ENCODE measurements at regions not wholly inside any gene's neighbourhood (a gene's known extent, or its start where the extent isn't known, plus 50 kb on each side); places are given as distances from the start of the nearest gene placed in this dataset.

GRCh38 chr5:135208903-135209721 is 175.1 kb upstream of the PITX1 start (continued):
- TF ChIP-seq GPN1 (CRISPR knock-in tag; IDR thresholded peaks at IDR 0.05; ENCODE audit: borderline replicate concordance) (no peak), NPAS2 (CRISPR knock-in tag; IDR thresholded peaks at IDR 0.05; ENCODE audit: borderline replicate concordance) (no peak), ARID5B (CRISPR knock-in tag; IDR thresholded peaks at IDR 0.05) (peak; percentile 36; the same call in 1 of the 2 replicates), ZNF556 (CRISPR knock-in tag; IDR thresholded peaks at IDR 0.05; ENCODE audit: borderline replicate concordance) (no peak), ZNF232 (CRISPR knock-in tag; IDR thresholded peaks at IDR 0.05; ENCODE audit: borderline replicate concordance) (no peak), MEIS1 (CRISPR knock-in tag; IDR thresholded peaks at IDR 0.05; ENCODE audit: borderline replicate concordance) (no peak), SNRNP70 (IDR thresholded peaks at IDR 0.05; ENCODE audit: low read depth, low read length) (no peak), CHD4 (IDR thresholded peaks at IDR 0.05; ENCODE audit: borderline replicate concordance, low read length) (no peak), RFX1 (IDR thresholded peaks at IDR 0.05) (no peak), CEBPB (IDR thresholded peaks at IDR 0.05; ENCODE audit: borderline replicate concordance, low read depth, low read length) (no peak), GRHL1 (CRISPR knock-in tag; conservative IDR thresholded peaks at IDR 0.05) (no peak), HNRNPUL1 (IDR thresholded peaks at IDR 0.05; ENCODE audit: low read depth, low read length) (no peak), SMAD9 (CRISPR knock-in tag; IDR thresholded peaks at IDR 0.05) (no peak), ZNF33A (CRISPR knock-in tag; IDR thresholded peaks at IDR 0.05; ENCODE audit: borderline replicate concordance) (no peak), KAT2B (IDR thresholded peaks at IDR 0.05; ENCODE audit: borderline replicate concordance, low read depth, low read length) (no peak), MEF2D (CRISPR knock-in tag; IDR thresholded peaks at IDR 0.05) (no peak), HINFP (CRISPR knock-in tag; IDR thresholded peaks at IDR 0.05; ENCODE audit: low read depth) (no peak), ZNF746 (CRISPR knock-in tag; IDR thresholded peaks at IDR 0.05) (no peak), ZNF598 (CRISPR knock-in tag; IDR thresholded peaks at IDR 0.05; ENCODE audit: borderline replicate concordance) (no peak), ZBTB3 (CRISPR knock-in tag; IDR thresholded peaks at IDR 0.05; ENCODE audit: borderline replicate concordance, low read depth) (no peak), SALL2 (CRISPR knock-in tag; IDR thresholded peaks at IDR 0.05) (no peak), ONECUT2 (CRISPR knock-in tag; IDR thresholded peaks at IDR 0.05) (no peak), DR1 (CRISPR knock-in tag; IDR thresholded peaks at IDR 0.05) (no peak)

Measured in HepG2 (cell line).